B cell (primary cell): ENCODE measurements at regions not wholly inside any gene's neighbourhood (a gene's known extent, or its start where the extent isn't known, plus 50 kb on each side); places are given as distances from the start of the nearest gene placed in this dataset.

ENCODE experiments used
- ATAC-seq: fragments of 200-7000 bp; cut with Tn5 transposase; one replicate; pipeline ENCODE4 v1.10.0; 2021; ENCODE audit warnings: low read depth, mild to moderate bottlenecking, moderate number of reproducible peaks, moderate library complexity
- CTCF ChIA-PET: fragments of 350-600 bp; sonication (Branson Sonifier 250); formaldehyde crosslinking; loops from one replicate; lab custom pipeline; 2021; ENCODE audit warnings: antibody characterized with exemption, inconsistent platforms; lab: Charles Lee
- POLR2A ChIA-PET: fragments of 350-600 bp; sonication (Branson Sonifier 250); formaldehyde crosslinking; loops from one replicate; lab custom pipeline; 2021; ENCODE audit warnings: antibody characterized with exemption; lab: Charles Lee
- DNase-seq: peaks from one replicate; pipeline ENCODE4 v3.0.0; 2013
- H2AFZ ChIP-seq: 2 replicates; pipeline ENCODE4 v1.6.1; 2012; ENCODE audit warnings: mild to moderate bottlenecking, low read depth, low read length; ENCODE audit not compliant: insufficient read depth, poor library complexity, severe bottlenecking
- H3K27ac ChIP-seq, 2 donors: 1 replicate in 1 of 2; 2 replicates in 1 of 2; pipeline ENCODE4 v1.5.1; 2012 to 2013; ENCODE audit warnings: low read length in 2 of 2, mild to moderate bottlenecking in 2 of 2, moderate library complexity in 1 of 2
- H3K27me3 ChIP-seq, 4 experiments: fragments of 200-600 bp in 1 of 4; sonication (generic) in 1 of 4; replicated peaks in 1 of 4; 1 replicate in 2 of 4; 2 replicates in 2 of 4; pipeline versions ENCODE4 v1.6.1 to v1.7.0; 2013 to 2016; ENCODE audit warnings: low read length in 3 of 4, mild to moderate bottlenecking in 2 of 4, mixed read lengths in 1 of 4, moderate library complexity in 1 of 4; ENCODE audit not compliant: insufficient read depth in 4 of 4, control insufficient read depth in 3 of 4; ENCODE audit errors: control extremely low read depth in 1 of 4
- H3K36me3 ChIP-seq, 2 experiments: replicated peaks in 1 of 2; 1 replicate in 1 of 2; 2 replicates in 1 of 2; pipeline versions ENCODE4 v1.6.1 to v1.7.1; 2013; ENCODE audit warnings: low read length in 1 of 2; ENCODE audit not compliant: insufficient read depth in 2 of 2, control insufficient read depth in 1 of 2; ENCODE audit errors: control extremely low read depth in 1 of 2, extremely low read depth in 1 of 2
- H3K4me1 ChIP-seq, 2 donors: fragments of 200-600 bp in 1 of 2; sonication (generic) in 1 of 2; 1 replicate in 1 of 2; 2 replicates in 1 of 2; pipeline versions ENCODE4 v1.5.1 to v1.6.1; 2013 to 2017; ENCODE audit warnings: low read length in 2 of 2; ENCODE audit not compliant: control insufficient read depth in 2 of 2, insufficient read depth in 2 of 2
- H3K4me2 ChIP-seq: replicated peaks from 2 replicates; pipeline ENCODE3; 2012; ENCODE audit warnings: mild to moderate bottlenecking, low read depth, low read length; ENCODE audit not compliant: poor library complexity, severe bottlenecking
- H3K4me3 ChIP-seq, 5 experiments: fragments of 200-600 bp in 1 of 5; sonication (generic) in 1 of 5; 1 replicate in 3 of 5; 2 replicates in 2 of 5; pipeline versions ENCODE4 v1.5.1 to v1.7.0; 2011 to 2016; ENCODE audit warnings: low read length in 4 of 5, mild to moderate bottlenecking in 4 of 5, low read depth in 2 of 5, control low read depth in 1 of 5, moderate library complexity in 1 of 5; ENCODE audit not compliant: insufficient read depth in 1 of 5; ENCODE audit errors: control extremely low read depth in 1 of 5, extremely low read depth in 1 of 5
- H3K79me2 ChIP-seq: fragments of 200-600 bp; sonication (generic); one replicate; pipeline ENCODE4 v1.6.0; 2016; ENCODE audit warnings: low read length; ENCODE audit not compliant: control insufficient read depth, insufficient read depth
- H3K9ac ChIP-seq: fragments of 200-600 bp; sonication (generic); 2 replicates; pipeline ENCODE4 v1.6.1; 2017; ENCODE audit warnings: mild to moderate bottlenecking, low read length, moderate library complexity
- H3K9me3 ChIP-seq, 3 donors: one replicate each; pipeline versions ENCODE4 v1.6.1 to v1.7.1; 2013; ENCODE audit warnings: low read length in 2 of 3; ENCODE audit not compliant: control insufficient read depth in 2 of 3, insufficient read depth in 1 of 3; ENCODE audit errors: control extremely low read depth in 1 of 3
- H4K20me1 ChIP-seq: 2 replicates; pipeline ENCODE4 v1.6.0; 2012; ENCODE audit warnings: mild to moderate bottlenecking, low read length; ENCODE audit not compliant: insufficient read depth, control insufficient read depth, poor library complexity, severe bottlenecking
- H3K27ac Mint-ChIP-seq: one replicate; pipeline ENCODE4 v1.8.0; 2021; ENCODE audit warnings: mixed read lengths
- H3K27me3 Mint-ChIP-seq: one replicate; pipeline ENCODE4 v1.8.0; 2021; ENCODE audit warnings: mixed read lengths
- H3K4me1 Mint-ChIP-seq: one replicate; pipeline ENCODE4 v1.8.0; 2021; ENCODE audit warnings: mixed read lengths
- H3K4me3 Mint-ChIP-seq: one replicate; pipeline ENCODE4 v1.8.0; 2021; ENCODE audit warnings: mixed read lengths
- H3K9me3 Mint-ChIP-seq: one replicate; pipeline ENCODE4 v1.8.0; 2022; ENCODE audit warnings: mixed read lengths; ENCODE audit not compliant: insufficient read depth
- EZH2 ChIP-seq: IDR thresholded peaks from 2 replicates; pipeline ENCODE4 v1.6.1; 2012; ENCODE audit warnings: borderline replicate concordance, low read depth, mild to moderate bottlenecking, moderate library complexity, low read length; ENCODE audit not compliant: insufficient read depth, poor library complexity, severe bottlenecking
- WGBS: methylation state at CpG from one replicate; pipeline ENCODE4 v1.1.5; 2013; ENCODE audit warnings: missing lambda C conversion rate; ENCODE audit not compliant: insufficient coverage; 5-methylcytosine and 5-hydroxymethylcytosine counted together
- intact Hi-C: fragments of 100-400 bp; cut with micrococcal nuclease; formaldehyde crosslinking; loops from one replicate; pipeline ENCODE4 v1.10.0; 2022
- TF ChIP-seq, protein P1 (sequence below): fragments of 200-600 bp; IDR thresholded peaks from one replicate; pipeline ENCODE4 v1.8.0; 2022; ENCODE audit warnings: antibody characterized with exemption, mild to moderate bottlenecking

- H3K4me3 ChIP-seq: no peak overlapping the region
- ATAC-seq (no peak), DNase-seq (no peak)
- CTCF ChIA-PET: interaction anchor here (1.2 kb wide), 1 partner anchor 61 kb away, joined by 3 read pairs; no protein-coding TSS in a partner anchor
- Mint-ChIP-seq H3K27ac (no peak overlapping the region), H3K4me3 (no peak overlapping the region), H3K9me3 (no peaks in the 10 kb centered on the region), H3K4me1 (no peaks in the 10 kb centered on the region), H3K27me3 (no peaks in the 10 kb centered on the region)
- H3K4me1 ChIP-seq: no peaks in the 10 kb centered on the region
- H2AFZ ChIP-seq: no peak overlapping the region
- intact Hi-C loops: no loop called here
- no peaks in the 10 kb centered on the region for H3K36me3 ChIP-seq
- H3K9ac ChIP-seq: no peak overlapping the region
- WGBS: 75% methylated on average over 18 of the region's 18 CpGs
- H3K27ac ChIP-seq: no peak overlapping the region
- no peaks in the 10 kb centered on the region for H3K9me3 ChIP-seq
- no peaks in the 10 kb centered on the region for H4K20me1 ChIP-seq
- H3K79me2 ChIP-seq: no peaks in the 10 kb centered on the region
- H3K4me2 ChIP-seq: no peak overlapping the region
- POLR2A ChIA-PET: no interaction called here
- TF ChIP-seq EZH2: no peak
- TF ChIP-seq, protein P1, sequence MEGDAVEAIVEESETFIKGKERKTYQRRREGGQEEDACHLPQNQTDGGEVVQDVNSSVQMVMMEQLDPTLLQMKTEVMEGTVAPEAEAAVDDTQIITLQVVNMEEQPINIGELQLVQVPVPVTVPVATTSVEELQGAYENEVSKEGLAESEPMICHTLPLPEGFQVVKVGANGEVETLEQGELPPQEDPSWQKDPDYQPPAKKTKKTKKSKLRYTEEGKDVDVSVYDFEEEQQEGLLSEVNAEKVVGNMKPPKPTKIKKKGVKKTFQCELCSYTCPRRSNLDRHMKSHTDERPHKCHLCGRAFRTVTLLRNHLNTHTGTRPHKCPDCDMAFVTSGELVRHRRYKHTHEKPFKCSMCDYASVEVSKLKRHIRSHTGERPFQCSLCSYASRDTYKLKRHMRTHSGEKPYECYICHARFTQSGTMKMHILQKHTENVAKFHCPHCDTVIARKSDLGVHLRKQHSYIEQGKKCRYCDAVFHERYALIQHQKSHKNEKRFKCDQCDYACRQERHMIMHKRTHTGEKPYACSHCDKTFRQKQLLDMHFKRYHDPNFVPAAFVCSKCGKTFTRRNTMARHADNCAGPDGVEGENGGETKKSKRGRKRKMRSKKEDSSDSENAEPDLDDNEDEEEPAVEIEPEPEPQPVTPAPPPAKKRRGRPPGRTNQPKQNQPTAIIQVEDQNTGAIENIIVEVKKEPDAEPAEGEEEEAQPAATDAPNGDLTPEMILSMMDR: no peak
- no peaks in the 10 kb centered on the region for H3K27me3 ChIP-seq
Observed at GRCh38 chr9:89877051-89878002, 272.5 kb downstream of the GADD45G start.

DNA sequence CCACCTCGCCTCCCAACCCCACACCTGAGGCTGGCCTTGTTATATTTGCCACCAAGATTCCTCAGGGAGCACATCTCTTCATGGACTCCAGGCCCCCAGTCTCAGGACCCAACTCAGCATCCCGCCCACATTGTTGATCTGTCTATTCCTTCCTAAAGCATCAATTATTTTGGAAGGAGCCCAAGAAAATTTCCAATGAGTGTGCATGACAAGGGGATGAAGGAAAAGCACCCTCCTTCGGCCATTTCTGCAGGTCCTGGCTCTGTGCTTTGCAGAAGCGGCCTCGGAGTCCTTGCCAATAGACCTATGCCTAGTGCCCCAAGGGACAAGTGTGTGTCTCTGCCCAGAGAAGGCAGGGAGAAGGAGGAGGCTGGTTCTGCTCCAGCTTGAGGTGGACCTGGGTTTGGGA, 273.2 kb downstream of the GADD45G start:
- H3K4me1 ChIP-seq: no peaks in the 10 kb centered on the region
- 76% methylated on average over 4 of the region's 5 CpGs for WGBS
- no peaks in the 10 kb centered on the region for H3K4me1 Mint-ChIP-seq
- no peaks in the 10 kb centered on the region for H4K20me1 ChIP-seq
- no peaks in the 10 kb centered on the region for H3K9me3 ChIP-seq
- TF ChIP-seq EZH2: no peak
- TF ChIP-seq, protein P1: no peak
- H2AFZ ChIP-seq: no peak overlapping the region
- no peak overlapping the region for H3K4me2 ChIP-seq
- no peak overlapping the region for H3K9ac ChIP-seq
- DNase-seq (no peak), ATAC-seq (no peak)
- H3K9me3 Mint-ChIP-seq: no peaks in the 10 kb centered on the region
- no peaks in the 10 kb centered on the region for H3K36me3 ChIP-seq
- H3K4me3 Mint-ChIP-seq: no peak overlapping the region
- H3K79me2 ChIP-seq: no peaks in the 10 kb centered on the region
- CTCF ChIA-PET: interaction anchor here (1.4 kb wide), 1 partner anchor 275 kb away, joined by 4 read pairs; no protein-coding TSS in a partner anchor
- no peak overlapping the region for H3K27ac Mint-ChIP-seq
- intact Hi-C loops: no loop called here
- no peak overlapping the region for H3K4me3 ChIP-seq
- H3K27ac ChIP-seq: no peak overlapping the region
- no peaks in the 10 kb centered on the region for H3K27me3 Mint-ChIP-seq
- POLR2A ChIA-PET: no interaction called here
- H3K27me3 ChIP-seq: no peaks in the 10 kb centered on the region
